GM21528 (cell line): ENCODE measurements at regions not wholly inside any gene's neighbourhood (a gene's known extent, or its start where the extent isn't known, plus 50 kb on each side); places are given as distances from the start of the nearest gene placed in this dataset.

Source experiments
- ATAC-seq: cut with Tn5 transposase; IDR thresholded peaks from one replicate; pipeline ENCODE4 v1.9.1; 2021; ENCODE audit warnings: mild to moderate bottlenecking, moderate library complexity; ENCODE audit not compliant: unreplicated experiment, low FRiP score

- ATAC-seq, result no peak
These were observed 157.2 kb downstream of the ANKRD60 start for GRCh38 chr20:58071298-58071697.

- ATAC-seq, result no peak
These were observed 157.7 kb downstream of the ANKRD60 start for GRCh38 chr20:58070664-58071196.

GRCh38 chr20:58069796-58070663 is 158.4 kb downstream of the ANKRD60 start:
- no peak for ATAC-seq

DNA sequence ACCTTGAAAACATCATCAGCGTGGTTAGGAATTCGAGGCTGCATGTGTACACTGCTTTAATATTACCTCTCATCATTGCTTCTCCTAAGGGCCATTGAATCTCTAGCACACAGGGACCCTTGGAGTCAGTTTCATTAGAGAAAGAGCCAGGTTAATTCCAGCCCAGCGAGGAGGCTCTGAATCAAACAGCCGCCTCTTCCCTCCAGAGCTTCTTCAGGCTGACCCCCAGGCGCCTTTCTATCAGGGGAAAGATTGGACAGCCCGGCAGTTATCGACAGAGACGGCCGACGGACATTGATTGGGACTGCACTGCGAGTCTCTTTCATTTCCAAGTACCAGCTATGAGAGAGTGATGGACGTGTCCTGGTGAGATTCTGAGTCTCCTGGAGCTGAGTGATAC is 159.2 kb downstream of the ANKRD60 start:
- ATAC-seq, result no peak

DNA sequence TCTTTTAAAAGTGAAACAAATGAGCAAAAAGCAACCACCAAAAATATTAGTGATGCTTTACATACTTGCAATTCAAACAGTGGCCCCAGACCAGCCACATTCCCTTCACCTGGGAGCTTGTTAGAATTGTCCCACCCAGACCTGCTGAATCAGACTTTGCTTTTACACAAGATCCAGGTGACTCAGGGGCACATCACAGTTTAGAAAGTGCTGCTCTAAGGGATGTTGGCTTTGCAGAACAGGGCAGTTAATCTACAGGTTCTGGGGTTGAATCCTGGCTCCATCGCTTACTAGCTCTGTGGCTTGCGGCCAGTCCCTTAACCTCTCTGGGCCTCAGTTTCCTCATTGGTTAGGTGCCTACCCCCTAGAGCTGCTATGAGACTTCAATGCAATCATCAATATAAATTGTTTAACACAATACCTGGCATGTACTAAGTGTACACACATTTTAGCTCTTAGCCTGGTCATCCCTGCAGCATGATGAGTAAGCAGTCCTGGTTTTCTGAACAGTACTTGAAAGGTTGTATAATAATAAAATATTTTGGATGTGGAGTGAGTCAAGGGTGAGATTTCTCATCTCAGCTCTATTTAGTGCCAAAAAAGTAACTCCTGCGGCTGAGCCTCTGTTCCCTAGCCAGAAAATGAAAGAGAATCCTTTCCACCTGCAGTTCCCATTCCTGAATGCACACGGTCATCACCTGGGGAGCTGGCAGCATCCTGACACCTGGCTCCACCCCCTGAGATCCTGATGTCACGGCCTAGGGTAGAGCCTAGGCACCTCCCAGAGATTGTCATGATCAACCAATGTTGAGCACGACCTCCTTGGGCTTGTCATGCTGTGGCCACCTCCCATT is 162.7 kb downstream of the ANKRD60 start:
- no peak for ATAC-seq

- no peak for ATAC-seq
These were observed 163.9 kb downstream of the ANKRD60 start for GRCh38 chr20:58064411-58065010.

DNA sequence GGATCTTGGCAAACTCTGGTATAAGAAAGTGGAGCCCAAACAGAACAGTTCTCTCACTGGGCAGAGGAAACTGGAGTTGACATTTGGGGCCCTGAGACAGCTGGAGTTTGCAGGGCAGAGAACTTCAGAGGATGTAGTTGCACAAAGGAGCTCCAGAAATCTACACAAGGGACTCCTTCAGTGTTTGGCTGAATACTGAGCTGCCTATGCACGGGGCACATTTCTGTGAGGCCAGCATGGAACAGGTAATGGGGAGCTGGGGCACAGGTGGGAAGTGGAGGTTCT is 169.3 kb downstream of the ANKRD60 start:
- no peak for ATAC-seq

- ATAC-seq, result no peak
These were observed 169.8 kb downstream of the ANKRD60 start for GRCh38 chr20:58058421-58059259.

DNA sequence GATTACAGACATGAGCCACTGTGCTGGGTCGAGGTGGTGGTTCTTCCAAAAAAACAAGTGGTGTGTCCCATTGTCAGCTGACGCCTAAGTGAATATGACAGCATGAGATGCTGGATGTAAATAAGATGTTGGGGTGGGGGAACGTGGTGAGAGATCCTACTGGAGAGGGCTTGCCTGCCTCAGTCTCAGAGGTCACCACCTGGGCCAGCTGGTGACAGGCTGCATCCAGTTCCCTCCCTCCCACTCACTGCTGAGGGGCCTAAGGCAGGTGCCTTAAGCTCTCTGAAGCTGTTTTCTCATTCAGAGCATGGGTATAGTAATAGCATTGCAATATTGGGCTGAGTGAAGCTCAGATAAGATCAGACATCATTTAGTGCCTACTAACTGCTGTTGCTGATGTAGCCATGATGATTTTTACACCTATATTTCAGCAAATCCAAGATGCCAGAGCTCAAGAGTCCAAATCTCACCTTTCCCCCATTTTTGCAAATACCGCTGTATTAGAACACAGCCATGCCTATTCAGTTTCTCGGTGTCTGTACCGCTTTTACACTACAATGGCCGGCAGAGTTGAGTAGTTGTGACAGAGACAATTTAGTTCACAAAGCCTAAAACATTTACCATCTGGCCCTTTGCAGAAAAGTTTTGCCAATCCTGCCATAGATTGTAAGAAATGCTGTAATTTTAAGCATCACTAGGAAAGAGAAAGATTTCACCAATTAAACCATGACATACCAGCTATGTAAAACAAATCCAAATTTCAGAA is 171.3 kb downstream of the ANKRD60 start:
- no peak for ATAC-seq

DNA sequence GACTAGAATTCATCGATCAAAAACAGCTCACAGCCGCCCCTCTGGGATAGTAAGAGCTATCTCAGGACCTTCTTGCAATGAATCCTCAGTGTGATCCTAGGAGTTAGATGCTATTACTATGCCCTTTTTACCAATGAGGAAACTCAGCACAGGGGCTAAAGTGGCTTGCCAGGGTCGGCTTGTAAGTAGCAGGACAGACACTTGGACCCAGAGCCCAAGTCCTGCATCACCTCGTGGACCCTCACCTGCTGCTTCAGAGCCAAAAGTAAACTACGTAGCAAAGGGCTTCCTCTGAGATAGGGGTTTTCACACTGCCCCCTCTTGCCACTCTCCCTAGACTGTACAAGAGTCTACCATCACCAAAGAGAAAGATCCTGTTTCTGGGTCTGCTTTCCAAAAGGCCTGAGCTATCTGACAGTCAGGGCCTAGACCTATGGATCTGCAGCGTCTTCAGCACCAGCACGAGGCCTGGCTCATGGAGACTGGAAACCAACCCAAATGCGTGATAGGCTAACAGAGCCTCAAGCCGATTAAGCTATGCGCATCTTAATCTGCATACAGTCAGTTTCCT is 172.3 kb downstream of the ANKRD60 start:
- ATAC-seq, result no peak

DNA sequence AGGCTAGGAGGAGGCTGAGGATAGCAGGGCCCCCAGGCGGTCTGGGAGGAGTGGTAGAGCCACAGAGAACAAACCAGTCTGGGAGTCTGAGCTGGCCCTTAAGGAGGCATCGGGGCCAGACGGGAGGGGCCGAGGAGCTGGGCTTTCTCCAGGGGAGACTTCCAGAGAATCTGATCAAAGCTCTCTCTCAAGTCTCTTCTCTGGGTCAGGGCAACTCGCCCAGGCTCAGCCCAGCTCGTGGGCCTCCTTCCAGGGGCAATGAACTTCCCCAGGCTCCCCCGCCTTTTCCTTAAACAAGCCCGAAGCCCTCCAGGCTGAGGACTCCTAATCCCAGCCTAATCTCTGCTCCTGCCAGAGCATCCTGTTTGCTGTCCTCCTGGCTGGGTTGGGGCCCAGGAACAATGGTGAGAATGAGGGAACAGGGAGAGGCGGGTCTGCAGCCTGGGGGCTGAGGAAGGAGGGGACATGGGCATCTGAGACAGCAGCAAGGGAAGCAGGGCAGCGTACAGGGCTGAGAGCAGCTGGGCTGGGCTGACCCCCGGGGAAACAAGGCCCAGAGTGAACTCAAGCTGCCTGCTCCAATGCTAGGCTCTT is 173.6 kb downstream of the ANKRD60 start:
- ATAC-seq, result no peak

DNA sequence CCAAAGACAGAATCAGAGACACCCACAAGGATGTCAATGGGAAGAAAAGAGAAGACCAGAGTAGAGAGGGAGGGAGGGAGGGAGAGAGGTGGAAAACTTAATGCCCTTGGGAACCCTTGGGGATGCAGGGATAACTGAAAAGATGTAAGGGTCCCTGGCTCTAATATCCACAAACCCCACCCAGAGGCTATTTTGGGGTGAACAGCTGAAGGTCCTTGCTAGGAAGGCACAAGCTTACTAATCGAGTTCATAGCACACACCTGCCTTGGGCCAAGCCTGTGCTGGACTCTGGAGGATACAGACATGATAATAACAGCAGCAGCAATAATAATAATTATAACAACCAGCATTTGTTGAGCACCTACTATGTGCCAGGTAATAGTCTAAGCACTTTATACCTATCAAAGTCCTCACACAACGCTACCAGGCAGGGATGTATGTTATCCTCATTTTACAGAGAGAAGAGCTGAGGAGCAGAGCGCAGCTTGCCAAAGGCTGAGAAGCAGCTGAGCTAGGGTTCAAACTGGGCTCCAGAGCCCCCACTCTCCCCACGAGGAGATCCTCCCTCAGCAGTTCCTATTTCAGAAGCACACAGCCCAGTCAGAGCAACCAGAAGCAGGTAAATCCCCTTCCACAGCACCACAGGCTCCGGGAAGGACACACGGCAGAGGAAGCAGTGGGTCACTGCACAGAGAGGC is 174.2 kb downstream of the ANKRD60 start:
- ATAC-seq, result no peak

- no peak for ATAC-seq
These were observed 174.9 kb downstream of the ANKRD60 start for GRCh38 chr20:58053391-58054055.

- ATAC-seq, result no peak
These were observed 177.1 kb downstream of the ANKRD60 start for GRCh38 chr20:58051367-58051766.

DNA sequence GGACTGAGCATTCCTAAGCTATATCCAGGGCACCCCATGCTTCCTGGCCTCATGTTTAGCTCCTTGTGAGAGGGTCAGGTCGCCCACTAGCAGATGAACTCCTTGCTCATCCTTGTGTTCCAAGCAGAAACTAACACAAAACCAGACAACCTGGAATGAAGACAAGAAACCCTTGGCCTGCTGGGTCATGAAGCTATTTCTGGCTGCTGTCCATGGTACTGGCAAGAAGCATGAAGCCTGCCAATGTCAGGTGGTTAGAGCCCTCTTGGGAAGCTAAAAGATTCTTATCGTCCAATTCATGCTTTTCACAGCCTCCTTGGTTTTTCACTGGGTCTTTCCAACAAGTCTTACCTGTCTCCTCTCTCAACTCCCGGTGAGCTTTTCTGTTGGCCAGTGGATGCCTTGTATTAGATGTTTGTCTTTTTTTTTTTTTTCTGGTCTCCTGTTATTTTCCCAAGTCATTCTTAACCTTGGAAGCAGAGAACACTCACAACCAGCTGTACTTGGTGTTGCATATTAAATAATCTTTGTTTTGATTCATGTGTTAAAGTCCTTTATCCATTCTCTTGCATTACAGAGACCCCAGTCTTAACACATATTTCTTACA is 180.3 kb downstream of the ANKRD60 start:
- no peak for ATAC-seq

DNA sequence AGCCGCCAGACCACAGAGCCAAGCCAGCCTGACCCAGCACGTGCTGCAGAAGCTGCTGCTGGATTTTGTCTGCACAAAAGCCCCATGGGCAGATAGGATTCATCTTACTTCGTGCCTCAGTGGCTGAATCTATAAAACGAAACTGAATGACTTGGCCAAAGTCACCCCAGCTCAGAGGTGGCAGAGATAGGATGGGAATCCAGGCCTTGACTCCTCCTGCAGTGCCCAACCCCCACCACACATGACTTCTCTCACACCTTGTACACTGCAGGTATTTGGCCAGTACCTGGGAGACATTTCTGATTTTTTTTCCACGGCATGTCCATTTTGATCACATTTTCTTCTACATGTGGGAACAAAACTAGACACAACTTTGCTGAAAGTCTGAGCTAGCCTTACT is 182.1 kb downstream of the ANKRD60 start:
- ATAC-seq, result no peak

DNA sequence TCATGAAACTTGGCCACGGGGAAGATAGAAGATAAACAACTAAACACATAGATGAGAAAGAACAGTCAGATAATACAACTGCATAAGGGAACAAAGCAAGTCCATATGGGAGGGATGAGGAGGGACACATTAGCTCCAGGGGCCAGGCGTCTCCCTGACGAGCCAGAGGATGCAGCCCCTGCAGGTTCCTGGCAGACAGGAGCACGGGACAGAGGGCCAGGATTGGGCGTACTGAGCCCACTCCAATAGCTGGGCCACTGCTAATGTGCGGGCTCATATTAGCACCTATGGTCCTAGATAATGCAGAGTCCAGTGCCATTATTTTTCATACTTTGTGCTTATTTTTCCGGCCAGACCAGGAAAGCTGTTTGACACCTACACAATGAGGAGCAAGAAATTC is 182.9 kb downstream of the ANKRD60 start:
- no peak for ATAC-seq
